Heart left ventricle (tissue), 13 donors: ENCODE measurements at regions not wholly inside any gene's neighbourhood (a gene's known extent, or its start where the extent isn't known, plus 50 kb on each side); places are given as distances from the start of the nearest gene placed in this dataset.

ENCODE experiments used
- POLR2A ChIP-seq, 2 donors: fragments of 450-650 bp; IDR thresholded peaks; one replicate each; pipeline ENCODE4 v1.6.1; 2017; ENCODE audit warnings: antibody characterized with exemption in 2 of 2, mild to moderate bottlenecking in 2 of 2, moderate library complexity in 2 of 2
- TF ChIP-seq, protein P1 (sequence below), 12 donors: fragments of 200-600 bp; sonication (generic) in 4 of 12; IDR thresholded peaks; one replicate each; pipeline versions ENCODE4 v1.5.0 to v1.8.0; 2018 to 2022; ENCODE audit warnings: antibody characterized with exemption in 12 of 12, mild to moderate bottlenecking in 5 of 12
- donor health status: ischemic (EF 13 %, LVEDD 7.1; RV severe dilation, severe dysfunction).
- donor health status: DM: no; HTN: yes; CAD: no.
- donor health status: DM: no; HTN: no; CAD: no.
- donor health status: ischemic (EF 25% LVEDD 6.9; RV normal size, moderate dysfunction).
- donor health status: ischemic (EF 25% LVEDD 5.7; RV mildly dilated, moderate dysfunction).
- donor health status: ischemic (EF 35%, LVEDD 5.7; RV mildly dilated, moderate dysfunction).
- donor health status: nonischemic (EF 11% LVEDD 7.7; RV severe dilation, severe dysfunction).
- donor health status: DM: yes; HTN: yes; CAD: no.
- donor health status: PGD.
- donor health status: ischemic (EF 29% LVEDD 5.4; RV normal size, mild dysfunction).
- donor health status: nonischemic (EF 23%, LVEDD 6.1; RV moderate dilation, normal function).

DNA sequence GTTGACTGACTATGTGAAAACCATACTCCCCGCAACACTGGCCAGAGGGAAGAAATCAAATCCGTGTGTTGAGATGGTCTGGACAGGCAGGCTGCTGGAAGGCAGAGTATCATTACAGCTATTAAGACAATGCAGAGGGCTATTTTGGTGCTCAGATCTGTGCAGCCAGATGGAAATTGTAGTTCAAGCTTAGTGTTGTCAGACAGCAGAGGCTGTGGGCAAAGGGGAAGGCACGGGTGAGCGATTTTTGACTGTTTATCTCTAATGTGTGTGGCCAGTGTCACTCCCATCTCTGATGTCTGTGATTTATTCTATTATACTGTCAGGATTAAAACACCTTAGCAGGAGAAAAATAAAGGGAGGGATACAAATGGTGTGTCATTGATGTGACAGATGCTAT lies 984.4 kb upstream of the WWC1 start:
- TF ChIP-seq, protein P1, sequence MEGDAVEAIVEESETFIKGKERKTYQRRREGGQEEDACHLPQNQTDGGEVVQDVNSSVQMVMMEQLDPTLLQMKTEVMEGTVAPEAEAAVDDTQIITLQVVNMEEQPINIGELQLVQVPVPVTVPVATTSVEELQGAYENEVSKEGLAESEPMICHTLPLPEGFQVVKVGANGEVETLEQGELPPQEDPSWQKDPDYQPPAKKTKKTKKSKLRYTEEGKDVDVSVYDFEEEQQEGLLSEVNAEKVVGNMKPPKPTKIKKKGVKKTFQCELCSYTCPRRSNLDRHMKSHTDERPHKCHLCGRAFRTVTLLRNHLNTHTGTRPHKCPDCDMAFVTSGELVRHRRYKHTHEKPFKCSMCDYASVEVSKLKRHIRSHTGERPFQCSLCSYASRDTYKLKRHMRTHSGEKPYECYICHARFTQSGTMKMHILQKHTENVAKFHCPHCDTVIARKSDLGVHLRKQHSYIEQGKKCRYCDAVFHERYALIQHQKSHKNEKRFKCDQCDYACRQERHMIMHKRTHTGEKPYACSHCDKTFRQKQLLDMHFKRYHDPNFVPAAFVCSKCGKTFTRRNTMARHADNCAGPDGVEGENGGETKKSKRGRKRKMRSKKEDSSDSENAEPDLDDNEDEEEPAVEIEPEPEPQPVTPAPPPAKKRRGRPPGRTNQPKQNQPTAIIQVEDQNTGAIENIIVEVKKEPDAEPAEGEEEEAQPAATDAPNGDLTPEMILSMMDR (IDR thresholded peaks at IDR 0.05): no peak
- TF ChIP-seq POLR2A (IDR thresholded peaks at IDR 0.05): no peak
